ENCODE measurements at regions not wholly inside any gene's neighbourhood (a gene's known extent, or its start where the extent isn't known, plus 50 kb on each side); places are given as distances from the start of the nearest gene placed in this dataset.
A peak's percentile ranks its signal among the peaks of the same experiment; 100 is the strongest.
"Not testable (repeated sequence)": the region's sequence is repeated elsewhere in the genome, so short reads cannot be mapped to it uniquely, and the experiment has no call there.

- DNase-seq (ENCODE audit: low read depth in 2 of 2): peak in 1 of 2 donors; percentile 31
Measured at GRCh38 chr3:171548917-171549316, 88.7 kb upstream of the TNIK start.

GRCh38 chr3:171543759-171544300 is 83.6 kb upstream of the TNIK start:
- DNase-seq (ENCODE audit: low read depth in 2 of 2): no peak

- DNase-seq (ENCODE audit: low read depth in 2 of 2): peak in 1 of 2 donors; percentile 5
Measured at GRCh38 chr3:171542976-171543375, 82.8 kb upstream of the TNIK start.

GRCh38 chr3:171541647-171542046 is 81.4 kb upstream of the TNIK start:
- DNase-seq (ENCODE audit: low read depth in 2 of 2): no peak

GRCh38 chr3:171541181-171541580 is 81.0 kb upstream of the TNIK start:
- DNase-seq (ENCODE audit: low read depth in 2 of 2): peak in 1 of 2 donors; percentile 21

GRCh38 chr3:171535799-171536198 is 75.6 kb upstream of the TNIK start:
- DNase-seq (ENCODE audit: low read depth in 2 of 2): no peak

GRCh38 chr3:171535133-171535532 is 74.9 kb upstream of the TNIK start:
- DNase-seq (ENCODE audit: low read depth in 2 of 2): no peak

GRCh38 chr3:171533702-171534101 is 73.5 kb upstream of the TNIK start:
- no peak for DNase-seq (ENCODE audit: low read depth in 2 of 2)

- DNase-seq (ENCODE audit: low read depth in 2 of 2): no peak
Measured at GRCh38 chr3:171532294-171532693, 72.1 kb upstream of the TNIK start.

- DNase-seq (ENCODE audit: low read depth in 2 of 2): no peak
Measured at GRCh38 chr3:171531716-171532115, 71.5 kb upstream of the TNIK start.

GRCh38 chr3:171528102-171528501 is 67.9 kb upstream of the TNIK start:
- no peak for DNase-seq (ENCODE audit: low read depth in 2 of 2)

- DNase-seq (ENCODE audit: low read depth in 2 of 2): no peak
Measured at GRCh38 chr3:171526869-171527268, 66.7 kb upstream of the TNIK start.

- DNase-seq (ENCODE audit: low read depth in 2 of 2): peak in 1 of 2 donors; percentile 4
Measured at GRCh38 chr3:171526146-171526545, 65.9 kb upstream of the TNIK start.

GRCh38 chr3:171525437-171525836 is 65.2 kb upstream of the TNIK start:
- DNase-seq (ENCODE audit: low read depth in 2 of 2): no peak

- DNase-seq (ENCODE audit: low read depth in 2 of 2): no peak
Measured at GRCh38 chr3:171524921-171525310, 64.7 kb upstream of the TNIK start.

GRCh38 chr3:171522651-171523050 is 62.4 kb upstream of the TNIK start:
- no peak for DNase-seq (ENCODE audit: low read depth in 2 of 2)

- not testable (repeated sequence) for DNase-seq (ENCODE audit: low read depth in 2 of 2)
Measured at GRCh38 chr3:171519423-171519822, 59.2 kb upstream of the TNIK start.

- no peak for DNase-seq (ENCODE audit: low read depth in 2 of 2)
Measured at GRCh38 chr3:171516765-171517164, 56.6 kb upstream of the TNIK start.

- no peak for DNase-seq (ENCODE audit: low read depth in 2 of 2)
Measured at GRCh38 chr3:171514466-171514865, 54.3 kb upstream of the TNIK start.

- DNase-seq (ENCODE audit: low read depth in 2 of 2): no peak
Measured at GRCh38 chr3:171511450-171511849, 51.2 kb upstream of the TNIK start.

Data from lung microvascular endothelial cell (primary cell).